Activated T-cell treated with anti-CD3 and anti-CD28 coated beads, Interleukin-2, amount 50 U/mL, for 4 hours (primary cell): ENCODE measurements at regions not wholly inside any gene's neighbourhood (a gene's known extent, or its start where the extent isn't known, plus 50 kb on each side); places are given as distances from the start of the nearest gene placed in this dataset.
"Not testable (repeated sequence)": the region's sequence is repeated elsewhere in the genome, so short reads cannot be mapped to it uniquely, and the experiment has no call there.

Experiments
- ATAC-seq, 2 donors: fragments of 200-7000 bp; cut with Tn5 transposase; one replicate each; pipeline ENCODE4 v1.10.0; 2021
- DNase-seq: peaks from one replicate; pipeline ENCODE4 v3.0.0-alpha.2; 2020
- H3K27me3 Mint-ChIP-seq: one replicate; pipeline ENCODE4 v1.8.0; 2021; ENCODE audit warnings: low read depth, mixed read lengths
- H3K36me3 Mint-ChIP-seq: one replicate; pipeline ENCODE4 v1.8.0; 2022; ENCODE audit warnings: mixed read lengths; ENCODE audit not compliant: insufficient read depth
- H3K4me1 Mint-ChIP-seq: one replicate; pipeline ENCODE4 v1.8.0; 2021; ENCODE audit warnings: low read depth, mixed read lengths
- H3K4me3 Mint-ChIP-seq: one replicate; pipeline ENCODE4 v1.8.0; 2021; ENCODE audit warnings: mild to moderate bottlenecking, moderate library complexity, mixed read lengths
- H3K9me3 Mint-ChIP-seq: one replicate; pipeline ENCODE4 v1.8.0; 2021; ENCODE audit warnings: mixed read lengths

DNA sequence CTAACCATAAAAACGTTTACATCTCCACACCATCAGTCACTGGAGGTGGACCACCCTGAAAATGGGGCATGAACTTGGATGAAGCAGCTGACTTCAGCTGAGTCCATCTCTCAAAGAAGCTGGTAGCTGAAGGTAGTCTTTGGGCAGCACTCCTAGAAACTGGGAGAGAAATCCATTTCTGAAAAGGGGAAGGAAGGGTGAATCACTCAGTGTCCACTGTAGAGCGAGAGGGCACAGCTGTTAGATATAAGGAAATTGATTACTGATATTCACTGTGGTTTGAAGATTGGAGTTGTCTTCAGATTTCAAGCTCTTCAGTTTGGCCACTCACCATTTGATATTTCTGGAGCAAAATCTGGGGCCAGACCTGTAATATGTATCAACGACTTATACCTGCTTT lies 499.0 kb upstream of the UBE2E2 start:
- ATAC-seq (no peak), DNase-seq (no peak)
- no peaks in the 10 kb centered on the region for H3K27me3 Mint-ChIP-seq
- H3K4me3 Mint-ChIP-seq = no peak overlapping the region
- H3K36me3 Mint-ChIP-seq = no peaks in the 10 kb centered on the region
- H3K4me1 Mint-ChIP-seq = no peaks in the 10 kb centered on the region
- H3K9me3 Mint-ChIP-seq = peaks cover 12% of the 10 kb centered on the region

- H3K36me3 Mint-ChIP-seq = no peaks in the 10 kb centered on the region
- no peaks in the 10 kb centered on the region for H3K27me3 Mint-ChIP-seq
- no peak for DNase-seq
- no peak for ATAC-seq
- peaks cover 16% of the 10 kb centered on the region for H3K9me3 Mint-ChIP-seq
- H3K4me3 Mint-ChIP-seq = no peak overlapping the region
- no peaks in the 10 kb centered on the region for H3K4me1 Mint-ChIP-seq
These were observed 498.4 kb upstream of the UBE2E2 start for GRCh38 chr3:22704571-22705354.

DNA sequence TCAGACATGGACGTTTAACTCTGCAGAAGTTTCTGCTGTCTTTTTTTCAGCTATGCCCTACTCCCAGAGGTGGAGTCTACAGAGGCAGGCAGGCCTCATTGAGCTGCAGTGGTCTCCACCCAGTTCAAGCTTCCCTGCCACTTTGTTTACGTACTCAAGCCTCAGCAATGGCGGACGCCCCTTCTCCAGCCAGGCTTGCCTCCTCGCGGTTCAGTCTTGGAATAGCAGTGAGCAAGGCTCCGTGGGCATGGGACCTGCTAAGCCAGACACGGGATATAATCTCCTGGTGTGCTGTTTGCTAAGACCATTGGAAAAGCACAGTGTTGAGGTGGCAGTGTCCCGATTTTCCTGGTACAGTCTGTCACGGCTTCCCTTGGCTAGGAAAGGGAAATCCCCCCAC lies 496.2 kb upstream of the UBE2E2 start:
- peaks cover 15% of the 10 kb centered on the region for H3K9me3 Mint-ChIP-seq
- H3K4me3 Mint-ChIP-seq, H3K27me3 Mint-ChIP-seq, H3K4me1 Mint-ChIP-seq, ATAC-seq, DNase-seq, H3K36me3 Mint-ChIP-seq: not testable (repeated sequence)

- ATAC-seq (no peak), DNase-seq (no peak)
- no peaks in the 10 kb centered on the region for H3K36me3 Mint-ChIP-seq
- H3K27me3 Mint-ChIP-seq = no peaks in the 10 kb centered on the region
- peaks cover 13% of the 10 kb centered on the region for H3K9me3 Mint-ChIP-seq
- H3K4me3 Mint-ChIP-seq = no peak overlapping the region
- no peaks in the 10 kb centered on the region for H3K4me1 Mint-ChIP-seq
These were observed 489.2 kb upstream of the UBE2E2 start for GRCh38 chr3:22713936-22714335.

DNA sequence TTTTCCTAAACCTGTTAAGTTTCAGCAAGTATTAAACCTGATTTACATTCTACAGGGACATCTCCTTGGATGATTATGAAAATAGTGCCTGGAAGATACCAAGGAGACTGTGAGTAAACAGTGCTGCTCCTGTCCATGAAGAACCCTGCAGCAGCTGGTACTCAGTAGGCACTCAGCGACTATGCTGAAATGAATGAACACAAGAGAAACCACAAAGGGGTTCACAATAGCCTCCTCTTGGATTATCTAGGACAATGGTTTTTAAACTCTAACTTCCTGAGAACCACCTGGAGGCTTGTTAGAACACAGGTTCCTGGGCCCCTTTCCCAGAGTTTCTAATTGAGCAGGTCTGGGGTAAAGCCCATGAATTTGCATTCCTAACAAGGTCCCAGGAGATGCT lies 488.4 kb upstream of the UBE2E2 start:
- no peak for ATAC-seq
- Mint-ChIP-seq H3K4me3 (no peak overlapping the region), H3K27me3 (no peaks in the 10 kb centered on the region), H3K4me1 (no peaks in the 10 kb centered on the region), H3K9me3 (peaks cover 10% of the 10 kb centered on the region), H3K36me3 (no peaks in the 10 kb centered on the region)
- DNase-seq = no peak

GRCh38 chr3:22720596-22720995 lies 482.5 kb upstream of the UBE2E2 start:
- ATAC-seq (no peak), DNase-seq (no peak)
- peaks cover 3% of the 10 kb centered on the region for H3K9me3 Mint-ChIP-seq
- H3K27me3 Mint-ChIP-seq = no peaks in the 10 kb centered on the region
- H3K4me1 Mint-ChIP-seq = no peaks in the 10 kb centered on the region
- H3K36me3 Mint-ChIP-seq = no peaks in the 10 kb centered on the region
- no peak overlapping the region for H3K4me3 Mint-ChIP-seq

GRCh38 chr3:22724420-22724819 lies 478.7 kb upstream of the UBE2E2 start:
- H3K36me3 Mint-ChIP-seq = no peaks in the 10 kb centered on the region
- no peaks in the 10 kb centered on the region for H3K27me3 Mint-ChIP-seq
- H3K4me1 Mint-ChIP-seq = no peaks in the 10 kb centered on the region
- H3K9me3 Mint-ChIP-seq = no peaks in the 10 kb centered on the region
- ATAC-seq (no peak), DNase-seq (no peak)
- no peak overlapping the region for H3K4me3 Mint-ChIP-seq

GRCh38 chr3:22728406-22728805 lies 474.7 kb upstream of the UBE2E2 start:
- no peak overlapping the region for H3K4me3 Mint-ChIP-seq
- H3K27me3 Mint-ChIP-seq = no peaks in the 10 kb centered on the region
- H3K4me1 Mint-ChIP-seq = no peaks in the 10 kb centered on the region
- peaks cover 3% of the 10 kb centered on the region for H3K9me3 Mint-ChIP-seq
- no peaks in the 10 kb centered on the region for H3K36me3 Mint-ChIP-seq
- no peak for ATAC-seq
- no peak for DNase-seq

- DNase-seq (no peak), ATAC-seq (no peak)
- Mint-ChIP-seq H3K4me1 (no peaks in the 10 kb centered on the region), H3K4me3 (no peak overlapping the region), H3K9me3 (peaks cover 3% of the 10 kb centered on the region), H3K27me3 (no peaks in the 10 kb centered on the region), H3K36me3 (no peaks in the 10 kb centered on the region)
These were observed 473.9 kb upstream of the UBE2E2 start for GRCh38 chr3:22729212-22729611.

- Mint-ChIP-seq H3K4me3 (no peak overlapping the region), H3K4me1 (no peaks in the 10 kb centered on the region), H3K9me3 (peaks cover 3% of the 10 kb centered on the region), H3K27me3 (no peaks in the 10 kb centered on the region), H3K36me3 (no peaks in the 10 kb centered on the region)
- ATAC-seq = no peak
- DNase-seq = no peak
These were observed 473.1 kb upstream of the UBE2E2 start for GRCh38 chr3:22729981-22730380.

- no peak overlapping the region for H3K4me3 Mint-ChIP-seq
- DNase-seq (no peak), ATAC-seq (no peak)
- H3K36me3 Mint-ChIP-seq = no peaks in the 10 kb centered on the region
- no peaks in the 10 kb centered on the region for H3K4me1 Mint-ChIP-seq
- H3K9me3 Mint-ChIP-seq = peaks cover 6% of the 10 kb centered on the region
- H3K27me3 Mint-ChIP-seq = no peaks in the 10 kb centered on the region
These were observed 472.4 kb upstream of the UBE2E2 start for GRCh38 chr3:22730701-22731100.

- Mint-ChIP-seq H3K4me3 (no peak overlapping the region), H3K9me3 (peaks cover 10% of the 10 kb centered on the region), H3K4me1 (no peaks in the 10 kb centered on the region), H3K36me3 (no peaks in the 10 kb centered on the region), H3K27me3 (no peaks in the 10 kb centered on the region)
- ATAC-seq (no peak), DNase-seq (no peak)
These were observed 471.2 kb upstream of the UBE2E2 start for GRCh38 chr3:22731901-22732300.

DNA sequence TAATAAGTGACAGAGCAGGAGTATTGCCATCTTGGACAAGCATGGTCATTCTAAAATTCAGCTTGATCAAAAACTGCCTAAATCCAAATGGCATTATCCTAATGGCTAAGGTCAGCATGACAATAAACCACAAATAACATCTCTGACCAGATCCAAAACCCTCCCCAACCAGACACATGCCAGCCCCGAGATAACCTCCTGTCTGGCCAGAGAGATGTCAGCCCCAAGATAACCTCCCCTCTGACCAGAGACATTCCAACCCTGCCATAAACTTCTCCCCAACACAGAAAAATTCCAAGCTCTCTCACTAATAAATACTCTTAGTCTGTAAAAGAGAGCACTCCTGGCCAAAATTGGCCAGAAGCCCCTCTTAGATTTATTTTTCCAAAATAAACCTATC lies 470.5 kb upstream of the UBE2E2 start:
- Mint-ChIP-seq H3K4me3 (no peak overlapping the region), H3K4me1 (no peaks in the 10 kb centered on the region), H3K36me3 (no peaks in the 10 kb centered on the region), H3K27me3 (no peaks in the 10 kb centered on the region), H3K9me3 (peaks cover 10% of the 10 kb centered on the region)
- DNase-seq = no peak
- ATAC-seq = no peak

DNA sequence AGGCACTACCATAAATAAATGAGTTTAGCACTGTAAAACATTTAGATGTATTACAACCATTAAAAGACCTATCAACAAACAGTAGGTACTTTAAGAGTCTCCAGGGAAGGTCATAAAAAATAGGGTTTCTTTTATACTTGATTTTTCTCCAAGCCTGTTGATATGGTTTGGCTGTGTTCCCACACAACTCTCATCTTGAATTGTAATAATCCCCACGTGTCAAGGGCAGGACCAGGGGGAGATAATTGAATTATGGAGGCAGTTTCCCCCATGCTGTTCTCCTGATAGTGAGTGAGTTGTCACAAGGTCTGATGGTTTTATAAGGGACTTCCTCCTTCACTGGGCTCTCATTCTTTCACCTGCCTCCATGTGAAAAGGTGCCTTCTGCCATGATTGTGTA lies 468.9 kb upstream of the UBE2E2 start:
- H3K36me3 Mint-ChIP-seq = no peaks in the 10 kb centered on the region
- H3K9me3 Mint-ChIP-seq = peaks cover 10% of the 10 kb centered on the region
- H3K4me3 Mint-ChIP-seq = no peak overlapping the region
- DNase-seq = no peak
- no peaks in the 10 kb centered on the region for H3K4me1 Mint-ChIP-seq
- no peak for ATAC-seq
- no peaks in the 10 kb centered on the region for H3K27me3 Mint-ChIP-seq

DNA sequence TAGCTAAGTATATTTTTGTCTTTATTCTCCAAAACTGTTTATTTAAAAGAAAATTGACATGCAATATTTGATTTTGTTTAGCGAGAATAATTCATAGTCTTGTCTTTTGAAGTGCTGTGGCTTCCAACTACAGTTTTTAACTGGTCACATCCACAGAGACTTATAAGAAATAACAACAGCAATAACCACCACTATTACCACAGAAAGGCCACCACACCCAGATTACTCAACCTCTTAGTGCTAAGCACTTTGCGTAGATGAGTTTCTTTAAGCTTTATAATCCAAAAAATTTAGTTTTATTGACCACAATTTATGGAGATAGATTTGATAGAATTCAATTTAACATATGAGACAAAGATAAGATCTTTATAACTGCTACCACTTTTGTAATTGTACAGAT lies 468.4 kb upstream of the UBE2E2 start:
- Mint-ChIP-seq H3K4me1 (no peaks in the 10 kb centered on the region), H3K36me3 (no peaks in the 10 kb centered on the region), H3K4me3 (no peak overlapping the region), H3K27me3 (no peaks in the 10 kb centered on the region), H3K9me3 (peaks cover 10% of the 10 kb centered on the region)
- DNase-seq (no peak), ATAC-seq (no peak)
